Stimulated activated CD4-positive, alpha-beta T cell treated with anti-CD3 and anti-CD28 coated beads, TNF-alpha, amount 100 ng/mL, for 24 hours (primary cell): ENCODE measurements at regions not wholly inside any gene's neighbourhood (a gene's known extent, or its start where the extent isn't known, plus 50 kb on each side); places are given as distances from the start of the nearest gene placed in this dataset.

Experiments used
- DNase-seq, 3 experiments: peaks; one replicate each; pipeline ENCODE4 v3.0.0-alpha.2; 2020; ENCODE audit warnings: low read depth in 3 of 3

GRCh38 chr6:170114956-170115855 is 175.7 kb downstream of the DLL1 start:
- DNase-seq, result no peak

GRCh38 chr6:170114187-170114945 is 176.5 kb downstream of the DLL1 start:
- no peak for DNase-seq

- no peak for DNase-seq
These were observed 177.7 kb downstream of the DLL1 start for GRCh38 chr6:170113141-170113540.

- DNase-seq, result no peak
These were observed 178.4 kb downstream of the DLL1 start for GRCh38 chr6:170112583-170112860.

- no peak for DNase-seq
These were observed 178.9 kb downstream of the DLL1 start for GRCh38 chr6:170111816-170112582.

- DNase-seq, result no peak
These were observed 179.7 kb downstream of the DLL1 start for GRCh38 chr6:170111141-170111664.

GRCh38 chr6:170110201-170111140 is 180.4 kb downstream of the DLL1 start:
- no peak for DNase-seq

- DNase-seq, result no peak
These were observed 181.8 kb downstream of the DLL1 start for GRCh38 chr6:170108890-170109587.

GRCh38 chr6:170108456-170108855 is 182.4 kb downstream of the DLL1 start:
- DNase-seq, result no peak

GRCh38 chr6:170107606-170108222 is 183.2 kb downstream of the DLL1 start:
- no peak for DNase-seq

- DNase-seq, result no peak
These were observed 183.9 kb downstream of the DLL1 start for GRCh38 chr6:170106906-170107525.

- no peak for DNase-seq
These were observed 188.0 kb downstream of the DLL1 start for GRCh38 chr6:170102582-170103481.

GRCh38 chr6:170102038-170102437 is 188.8 kb downstream of the DLL1 start:
- no peak for DNase-seq

- no peak for DNase-seq
These were observed 189.4 kb downstream of the DLL1 start for GRCh38 chr6:170101281-170102035.

- no peak for DNase-seq
These were observed 190.8 kb downstream of the DLL1 start for GRCh38 chr6:170100046-170100445.

GRCh38 chr6:170099387-170099786 is 191.5 kb downstream of the DLL1 start:
- no peak for DNase-seq

- DNase-seq, result no peak
These were observed 192.3 kb downstream of the DLL1 start for GRCh38 chr6:170098428-170099170.
